ENCODE measurements at regions not wholly inside any gene's neighbourhood (a gene's known extent, or its start where the extent isn't known, plus 50 kb on each side); places are given as distances from the start of the nearest gene placed in this dataset.

DNA sequence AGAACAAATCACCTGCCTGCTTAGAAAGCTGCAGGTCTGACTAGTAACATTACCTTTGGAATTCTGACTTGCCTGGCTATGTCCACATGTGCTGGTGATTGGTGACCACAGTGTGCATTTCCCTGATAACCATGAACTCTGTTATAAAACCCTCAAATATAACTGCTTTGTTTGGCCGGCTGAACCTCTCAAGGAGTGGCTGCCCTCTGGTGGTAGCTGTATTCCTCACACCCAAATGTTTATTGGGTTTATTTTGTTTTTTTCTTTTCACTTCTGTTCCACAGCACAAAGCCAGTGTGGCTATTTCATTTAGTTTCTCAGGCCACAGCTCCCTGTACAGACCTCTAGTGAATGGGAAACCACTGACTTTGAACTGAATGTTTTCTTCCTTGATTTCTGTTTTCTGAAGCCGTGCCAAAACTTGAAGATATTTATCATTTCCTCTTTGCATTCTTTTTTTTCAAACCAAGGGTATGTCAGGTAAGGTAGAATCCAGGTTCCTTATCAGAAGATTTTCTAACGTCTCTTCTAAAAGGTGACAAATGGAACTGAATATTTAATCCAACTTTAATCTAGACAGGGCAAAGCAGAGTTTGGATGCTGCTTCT is 549.0 kb upstream of the VRK2 start:
- peaks cover 1% of the 10 kb centered on the region for H3K27me3 Mint-ChIP-seq (ENCODE audit: low read depth)
- no peak overlapping the region for H3K27ac Mint-ChIP-seq
- no peaks in the 10 kb centered on the region for H3K36me3 Mint-ChIP-seq
- H3K4me1 Mint-ChIP-seq: peaks cover 7% of the 10 kb centered on the region
- TF ChIP-seq, protein P1, sequence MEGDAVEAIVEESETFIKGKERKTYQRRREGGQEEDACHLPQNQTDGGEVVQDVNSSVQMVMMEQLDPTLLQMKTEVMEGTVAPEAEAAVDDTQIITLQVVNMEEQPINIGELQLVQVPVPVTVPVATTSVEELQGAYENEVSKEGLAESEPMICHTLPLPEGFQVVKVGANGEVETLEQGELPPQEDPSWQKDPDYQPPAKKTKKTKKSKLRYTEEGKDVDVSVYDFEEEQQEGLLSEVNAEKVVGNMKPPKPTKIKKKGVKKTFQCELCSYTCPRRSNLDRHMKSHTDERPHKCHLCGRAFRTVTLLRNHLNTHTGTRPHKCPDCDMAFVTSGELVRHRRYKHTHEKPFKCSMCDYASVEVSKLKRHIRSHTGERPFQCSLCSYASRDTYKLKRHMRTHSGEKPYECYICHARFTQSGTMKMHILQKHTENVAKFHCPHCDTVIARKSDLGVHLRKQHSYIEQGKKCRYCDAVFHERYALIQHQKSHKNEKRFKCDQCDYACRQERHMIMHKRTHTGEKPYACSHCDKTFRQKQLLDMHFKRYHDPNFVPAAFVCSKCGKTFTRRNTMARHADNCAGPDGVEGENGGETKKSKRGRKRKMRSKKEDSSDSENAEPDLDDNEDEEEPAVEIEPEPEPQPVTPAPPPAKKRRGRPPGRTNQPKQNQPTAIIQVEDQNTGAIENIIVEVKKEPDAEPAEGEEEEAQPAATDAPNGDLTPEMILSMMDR (IDR thresholded peaks at IDR 0.05; ENCODE audit: unreplicated experiment): peak; percentile 91
- no peak overlapping the region for H3K4me3 Mint-ChIP-seq
- DNase-seq (ENCODE audit: low spot score in 2 of 2, unreplicated experiment in 2 of 2): peak; percentile 22 to 60
- peaks cover 8% of the 10 kb centered on the region for H3K9me3 Mint-ChIP-seq

DNA sequence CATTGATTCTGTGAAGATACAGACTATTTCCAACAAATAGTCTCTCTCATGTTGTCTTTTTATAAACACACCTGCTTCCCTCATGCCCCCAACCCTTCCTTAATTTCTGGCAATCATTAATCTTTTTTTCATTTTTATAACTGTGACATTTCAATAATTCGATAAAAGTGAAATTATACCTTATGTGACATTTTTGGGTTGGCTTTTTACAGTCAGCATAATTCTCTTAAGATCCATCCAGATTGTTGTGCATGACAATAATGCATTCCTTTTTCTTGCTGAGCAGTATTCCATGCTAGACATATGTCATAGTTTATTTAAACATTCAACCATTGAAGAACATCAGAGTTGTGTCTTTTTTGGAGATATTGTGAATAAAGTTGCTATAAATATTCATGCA is 541.8 kb upstream of the VRK2 start:
- H3K4me3 Mint-ChIP-seq: no peak overlapping the region
- no peaks in the 10 kb centered on the region for H3K4me1 Mint-ChIP-seq
- TF ChIP-seq, protein P1 (IDR thresholded peaks at IDR 0.05; ENCODE audit: unreplicated experiment): no peak
- H3K9me3 Mint-ChIP-seq: no peaks in the 10 kb centered on the region
- no peak overlapping the region for H3K27ac Mint-ChIP-seq
- DNase-seq (ENCODE audit: low spot score in 2 of 2, unreplicated experiment in 2 of 2): no peak
- H3K36me3 Mint-ChIP-seq: no peaks in the 10 kb centered on the region
- peaks cover 2% of the 10 kb centered on the region for H3K27me3 Mint-ChIP-seq (ENCODE audit: low read depth)

DNA sequence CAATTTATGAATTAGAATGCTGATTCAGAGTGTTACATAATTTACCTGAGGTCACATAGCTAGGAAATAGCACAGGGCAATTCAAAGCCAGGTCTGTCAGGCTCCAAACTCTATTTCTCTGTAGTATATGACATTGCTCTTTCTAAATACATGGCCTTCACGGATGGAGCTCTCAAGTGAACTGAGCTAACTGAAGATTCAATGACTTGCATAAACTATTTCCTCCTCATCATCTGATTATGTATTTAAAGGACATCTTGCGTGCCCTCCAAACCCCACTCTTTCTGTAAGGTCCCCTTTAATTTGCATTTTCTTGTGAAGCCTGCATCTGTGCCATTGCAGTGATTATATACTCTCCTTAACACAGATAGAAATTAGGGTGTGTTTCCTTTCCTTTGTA is 537.4 kb upstream of the VRK2 start:
- no peaks in the 10 kb centered on the region for H3K4me1 Mint-ChIP-seq
- no peaks in the 10 kb centered on the region for H3K36me3 Mint-ChIP-seq
- TF ChIP-seq, protein P1 (IDR thresholded peaks at IDR 0.05; ENCODE audit: unreplicated experiment): no peak
- no peak overlapping the region for H3K27ac Mint-ChIP-seq
- H3K4me3 Mint-ChIP-seq: no peak overlapping the region
- peaks cover 6% of the 10 kb centered on the region for H3K27me3 Mint-ChIP-seq (ENCODE audit: low read depth)
- no peak for DNase-seq (ENCODE audit: low spot score in 2 of 2, unreplicated experiment in 2 of 2)
- H3K9me3 Mint-ChIP-seq: no peaks in the 10 kb centered on the region

DNA sequence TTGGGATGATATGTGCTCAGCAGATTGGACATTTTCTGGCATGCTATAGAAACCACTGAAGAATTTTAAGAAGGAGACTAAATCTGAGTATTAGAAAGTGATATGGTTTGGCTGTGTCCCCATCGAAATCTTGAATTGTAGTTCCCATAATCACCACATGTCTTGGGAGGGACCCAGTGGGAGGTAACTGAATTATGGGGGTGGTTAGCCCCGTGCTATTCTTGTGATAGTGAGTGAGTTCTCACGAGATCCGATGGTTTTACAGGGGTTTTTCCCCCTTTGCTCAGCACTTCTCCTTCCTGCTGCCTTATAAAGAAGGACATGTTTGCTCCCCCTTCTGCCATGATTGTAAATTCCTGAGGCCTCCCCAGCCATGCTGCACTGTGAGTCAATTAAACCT is 535.9 kb upstream of the VRK2 start:
- H3K36me3 Mint-ChIP-seq: no peaks in the 10 kb centered on the region
- H3K9me3 Mint-ChIP-seq: no peaks in the 10 kb centered on the region
- H3K4me1 Mint-ChIP-seq: no peaks in the 10 kb centered on the region
- DNase-seq (ENCODE audit: low spot score in 2 of 2, unreplicated experiment in 2 of 2): no peak
- no peak overlapping the region for H3K4me3 Mint-ChIP-seq
- H3K27me3 Mint-ChIP-seq (ENCODE audit: low read depth): peaks cover 6% of the 10 kb centered on the region
- TF ChIP-seq, protein P1 (IDR thresholded peaks at IDR 0.05; ENCODE audit: unreplicated experiment): no peak
- H3K27ac Mint-ChIP-seq: no peak overlapping the region

DNA sequence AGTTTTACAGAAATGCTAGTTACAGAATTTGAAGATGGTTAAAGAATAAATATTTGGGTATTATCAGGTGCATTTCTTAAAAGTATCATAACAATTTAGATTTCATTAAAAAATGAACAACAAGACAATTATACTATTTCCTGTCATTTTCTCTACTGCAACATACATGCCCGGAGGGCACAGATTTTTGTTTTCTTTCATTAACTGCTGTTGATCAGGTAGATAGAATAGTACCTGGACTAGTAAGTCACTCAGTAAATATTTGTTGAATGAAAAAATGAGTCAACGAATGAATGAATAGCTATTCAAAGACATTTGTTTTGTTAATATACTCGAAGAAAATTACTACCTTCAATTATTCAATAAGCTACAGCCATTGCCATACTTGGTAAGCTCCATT is 531.2 kb upstream of the VRK2 start:
- H3K36me3 Mint-ChIP-seq: no peaks in the 10 kb centered on the region
- TF ChIP-seq, protein P1 (IDR thresholded peaks at IDR 0.05; ENCODE audit: unreplicated experiment): no peak

More for the DNA sequence above, 531.2 kb upstream of the VRK2 start:
- no peak for DNase-seq (ENCODE audit: low spot score in 2 of 2, unreplicated experiment in 2 of 2)
- no peak overlapping the region for H3K27ac Mint-ChIP-seq
- no peak overlapping the region for H3K4me3 Mint-ChIP-seq
- peaks cover 9% of the 10 kb centered on the region for H3K27me3 Mint-ChIP-seq (ENCODE audit: low read depth)
- H3K9me3 Mint-ChIP-seq: no peaks in the 10 kb centered on the region
- no peaks in the 10 kb centered on the region for H3K4me1 Mint-ChIP-seq
